Natural killer cell treated with Interleukin-12 subunit alpha and Interleukin-12 subunit beta and Interleukin-15 and Interleukin-18, amount 100 ng/mL, for 72 hours (primary cell): ENCODE measurements at regions not wholly inside any gene's neighbourhood (a gene's known extent, or its start where the extent isn't known, plus 50 kb on each side); places are given as distances from the start of the nearest gene placed in this dataset.

Experiments
- ATAC-seq, 2 donors: fragments of 150-1000 bp; cut with Tn5 transposase in 1 of 2; sonication (Bioruptor Pico), chemical (Tn5 transposase) in 1 of 2; 2 replicates each; pipeline ENCODE4 v1.10.0; 2021
- DNase-seq: peaks from one replicate; pipeline ENCODE4 v3.0.0; 2022; ENCODE audit warnings: low spot score
- H3K27ac Mint-ChIP-seq, 2 donors: 1 replicate in 1 of 2; 2 replicates in 1 of 2; pipeline ENCODE4 v1.8.0; 2022; ENCODE audit warnings: mixed read lengths in 2 of 2, mild to moderate bottlenecking in 1 of 2, moderate library complexity in 1 of 2
- H3K27me3 Mint-ChIP-seq, 2 donors: 1 replicate in 1 of 2; 2 replicates in 1 of 2; pipeline ENCODE4 v1.8.0; 2022; ENCODE audit warnings: mixed read lengths in 2 of 2
- H3K36me3 Mint-ChIP-seq: one replicate; pipeline ENCODE4 v1.8.0; 2022; ENCODE audit warnings: mixed read lengths
- H3K4me1 Mint-ChIP-seq, 2 donors: 1 replicate in 1 of 2; 2 replicates in 1 of 2; pipeline ENCODE4 v1.8.0; 2022; ENCODE audit warnings: low read depth in 2 of 2, mixed read lengths in 2 of 2, mild to moderate bottlenecking in 1 of 2
- H3K4me3 Mint-ChIP-seq: one replicate; pipeline ENCODE4 v1.8.0; 2022; ENCODE audit warnings: mixed read lengths
- H3K9me3 Mint-ChIP-seq: 2 replicates; pipeline ENCODE4 v1.8.0; 2022; ENCODE audit warnings: mixed read lengths

GRCh38 chr5:28917631-28918030 is 1879.2 kb upstream of the CDH9 start:
- Mint-ChIP-seq H3K4me3 (no peak overlapping the region), H3K36me3 (peaks cover 5% of the 10 kb centered on the region), H3K4me1 (no peaks in the 10 kb centered on the region), H3K27ac (no peak overlapping the region), H3K27me3 (no peaks in the 10 kb centered on the region), H3K9me3 (peaks cover 16% of the 10 kb centered on the region)
- ATAC-seq, result no peak
- DNase-seq, result no peak

GRCh38 chr5:28914297-28914696 is 1875.9 kb upstream of the CDH9 start:
- no peak for ATAC-seq
- H3K27ac Mint-ChIP-seq, result no peak overlapping the region
- no peak for DNase-seq
- no peaks in the 10 kb centered on the region for H3K27me3 Mint-ChIP-seq
- H3K9me3 Mint-ChIP-seq, result peaks cover 22% of the 10 kb centered on the region
- no peaks in the 10 kb centered on the region for H3K4me1 Mint-ChIP-seq
- H3K36me3 Mint-ChIP-seq, result no peaks in the 10 kb centered on the region
- no peak overlapping the region for H3K4me3 Mint-ChIP-seq

GRCh38 chr5:28903643-28904042 is 1865.3 kb upstream of the CDH9 start:
- no peaks in the 10 kb centered on the region for H3K36me3 Mint-ChIP-seq
- no peaks in the 10 kb centered on the region for H3K4me1 Mint-ChIP-seq
- H3K4me3 Mint-ChIP-seq, result no peak overlapping the region
- H3K27me3 Mint-ChIP-seq, result no peaks in the 10 kb centered on the region
- ATAC-seq, result no peak
- DNase-seq, result no peak
- H3K27ac Mint-ChIP-seq, result no peak overlapping the region
- peaks cover 3% of the 10 kb centered on the region for H3K9me3 Mint-ChIP-seq

- DNase-seq, result no peak
- peaks cover 4% of the 10 kb centered on the region for H3K36me3 Mint-ChIP-seq
- H3K4me1 Mint-ChIP-seq, result no peaks in the 10 kb centered on the region
- peaks cover 11% of the 10 kb centered on the region for H3K9me3 Mint-ChIP-seq
- H3K27ac Mint-ChIP-seq, result no peak overlapping the region
- no peak for ATAC-seq
- H3K27me3 Mint-ChIP-seq, result no peaks in the 10 kb centered on the region
- H3K4me3 Mint-ChIP-seq, result no peak overlapping the region
These were observed 1858.6 kb upstream of the CDH9 start for GRCh38 chr5:28896949-28897348.

- ATAC-seq, result no peak
- Mint-ChIP-seq H3K27me3 (no peaks in the 10 kb centered on the region), H3K36me3 (peaks cover 6% of the 10 kb centered on the region), H3K4me1 (no peaks in the 10 kb centered on the region), H3K9me3 (peaks cover 12% of the 10 kb centered on the region), H3K4me3 (no peak overlapping the region), H3K27ac (no peak overlapping the region)
- no peak for DNase-seq
These were observed 1842.5 kb upstream of the CDH9 start for GRCh38 chr5:28880936-28881335.

GRCh38 chr5:28877050-28877449 is 1838.7 kb upstream of the CDH9 start:
- Mint-ChIP-seq H3K27me3 (no peaks in the 10 kb centered on the region), H3K36me3 (no peaks in the 10 kb centered on the region), H3K4me3 (no peak overlapping the region), H3K9me3 (peaks cover 7% of the 10 kb centered on the region), H3K27ac (no peak overlapping the region), H3K4me1 (no peaks in the 10 kb centered on the region)
- ATAC-seq (no peak), DNase-seq (no peak)

GRCh38 chr5:28864006-28864405 is 1825.6 kb upstream of the CDH9 start:
- Mint-ChIP-seq H3K4me3 (no peak overlapping the region), H3K9me3 (peaks cover 8% of the 10 kb centered on the region), H3K4me1 (no peaks in the 10 kb centered on the region), H3K36me3 (peaks cover 5% of the 10 kb centered on the region), H3K27ac (no peak overlapping the region), H3K27me3 (no peaks in the 10 kb centered on the region)
- ATAC-seq, result no peak
- no peak for DNase-seq

GRCh38 chr5:28862860-28863196 is 1824.4 kb upstream of the CDH9 start:
- peaks cover 6% of the 10 kb centered on the region for H3K36me3 Mint-ChIP-seq
- no peaks in the 10 kb centered on the region for H3K27me3 Mint-ChIP-seq
- ATAC-seq (no peak), DNase-seq (no peak)
- H3K4me1 Mint-ChIP-seq, result no peaks in the 10 kb centered on the region
- no peak overlapping the region for H3K4me3 Mint-ChIP-seq
- no peak overlapping the region for H3K27ac Mint-ChIP-seq
- peaks cover 9% of the 10 kb centered on the region for H3K9me3 Mint-ChIP-seq

- H3K4me1 Mint-ChIP-seq, result no peaks in the 10 kb centered on the region
These were observed 1823.9 kb upstream of the CDH9 start for GRCh38 chr5:28862137-28862859.

GRCh38 chr5:28855626-28856025 is 1817.2 kb upstream of the CDH9 start:
- no peaks in the 10 kb centered on the region for H3K4me1 Mint-ChIP-seq
- ATAC-seq, result no peak

More at GRCh38 chr5:28862137-28862859, 1823.9 kb upstream of the CDH9 start:
- no peak overlapping the region for H3K27ac Mint-ChIP-seq
- DNase-seq (no peak), ATAC-seq (no peak)
- H3K4me3 Mint-ChIP-seq, result no peak overlapping the region
- H3K36me3 Mint-ChIP-seq, result peaks cover 6% of the 10 kb centered on the region
- peaks cover 7% of the 10 kb centered on the region for H3K9me3 Mint-ChIP-seq
- H3K27me3 Mint-ChIP-seq, result no peaks in the 10 kb centered on the region

GRCh38 chr5:28850320-28850921 is 1812.0 kb upstream of the CDH9 start:
- Mint-ChIP-seq H3K4me3 (no peak overlapping the region), H3K4me1 (no peaks in the 10 kb centered on the region), H3K27ac (no peak overlapping the region), H3K27me3 (no peaks in the 10 kb centered on the region), H3K36me3 (no peaks in the 10 kb centered on the region), H3K9me3 (peaks cover 17% of the 10 kb centered on the region)
- no peak for DNase-seq
- ATAC-seq, result no peak

More at GRCh38 chr5:28855626-28856025, 1817.2 kb upstream of the CDH9 start:
- no peak for DNase-seq
- peaks cover 6% of the 10 kb centered on the region for H3K36me3 Mint-ChIP-seq
- H3K9me3 Mint-ChIP-seq, result peaks cover 16% of the 10 kb centered on the region
- no peak overlapping the region for H3K4me3 Mint-ChIP-seq
- H3K27ac Mint-ChIP-seq, result no peak overlapping the region
- H3K27me3 Mint-ChIP-seq, result no peaks in the 10 kb centered on the region

GRCh38 chr5:28831042-28831441 is 1792.7 kb upstream of the CDH9 start:
- H3K36me3 Mint-ChIP-seq, result peaks cover 7% of the 10 kb centered on the region
- peaks cover 22% of the 10 kb centered on the region for H3K9me3 Mint-ChIP-seq

GRCh38 chr5:28823231-28823630 is 1784.8 kb upstream of the CDH9 start:
- Mint-ChIP-seq H3K27ac (no peak overlapping the region), H3K4me3 (no peak overlapping the region), H3K36me3 (peaks cover 6% of the 10 kb centered on the region), H3K9me3 (peaks cover 14% of the 10 kb centered on the region), H3K4me1 (no peaks in the 10 kb centered on the region), H3K27me3 (no peaks in the 10 kb centered on the region)
- DNase-seq (no peak), ATAC-seq (no peak)

More at GRCh38 chr5:28831042-28831441, 1792.7 kb upstream of the CDH9 start:
- H3K4me3 Mint-ChIP-seq, result no peak overlapping the region
- no peaks in the 10 kb centered on the region for H3K27me3 Mint-ChIP-seq
- H3K27ac Mint-ChIP-seq, result no peak overlapping the region
- no peaks in the 10 kb centered on the region for H3K4me1 Mint-ChIP-seq
- ATAC-seq (no peak), DNase-seq (no peak)

- no peak overlapping the region for H3K4me3 Mint-ChIP-seq
- peaks cover 18% of the 10 kb centered on the region for H3K9me3 Mint-ChIP-seq
- ATAC-seq, result no peak
- H3K27me3 Mint-ChIP-seq, result no peaks in the 10 kb centered on the region
- H3K27ac Mint-ChIP-seq, result no peak overlapping the region
- H3K4me1 Mint-ChIP-seq, result no peaks in the 10 kb centered on the region
- H3K36me3 Mint-ChIP-seq, result peaks cover 6% of the 10 kb centered on the region
- no peak for DNase-seq
These were observed 1783.7 kb upstream of the CDH9 start for GRCh38 chr5:28822071-28822470.

GRCh38 chr5:28810751-28811136 is 1772.4 kb upstream of the CDH9 start:
- ATAC-seq, result no peak
- Mint-ChIP-seq H3K36me3 (no peaks in the 10 kb centered on the region), H3K27me3 (no peaks in the 10 kb centered on the region), H3K4me1 (no peaks in the 10 kb centered on the region), H3K27ac (no peak overlapping the region), H3K9me3 (peaks cover 11% of the 10 kb centered on the region), H3K4me3 (no peak overlapping the region)
- no peak for DNase-seq
